H1 (cell line): ENCODE measurements at regions not wholly inside any gene's neighbourhood (a gene's known extent, or its start where the extent isn't known, plus 50 kb on each side); places are given as distances from the start of the nearest gene placed in this dataset.

ENCODE experiments used
- CTCF ChIA-PET: fragments of 300-600 bp; sonication (Branson Sonifier 250); formaldehyde crosslinking; loops from one replicate; lab custom pipeline; 2021; ENCODE audit not compliant: partially characterized antibody; lab: Charles Lee
- POLR2A ChIA-PET: fragments of 300-600 bp; sonication (Branson Sonifier 250); formaldehyde crosslinking; loops from one replicate; lab custom pipeline; 2021; ENCODE audit warnings: inconsistent platforms; ENCODE audit not compliant: partially characterized antibody; lab: Charles Lee
- DNase-seq, 2 experiments: peaks; one replicate each; pipeline versions ENCODE4 v3.0.0 to v3.0.0-alpha.2; 2010 to 2022; ENCODE audit warnings: low spot score in 2 of 2, low read depth in 1 of 2, mixed read lengths in 1 of 2
- FAIRE-seq: peaks from 2 replicates; lab custom pipeline; 2011; peaks lifted over from hg19 to GRCh38; lab: Jason Lieb, UNC
- H2AFZ ChIP-seq: 2 replicates; pipeline ENCODE4 v1.8.1; 2012; ENCODE audit warnings: low read length, inconsistent platforms
- H2AK5ac ChIP-seq: 2 replicates; pipeline ENCODE4 v1.6.1; 2013; ENCODE audit warnings: low read depth, low read length
- H2BK120ac ChIP-seq: replicated peaks from 2 replicates; pipeline ENCODE3; 2013; ENCODE audit warnings: low read depth, low read length, inconsistent platforms
- H2BK12ac ChIP-seq: 2 replicates; pipeline ENCODE4 v1.6.1; 2013; ENCODE audit warnings: low read depth, low read length
- H2BK15ac ChIP-seq: 2 replicates; pipeline ENCODE4 v1.6.1; 2013; ENCODE audit warnings: low read length
- H2BK20ac ChIP-seq: 2 replicates; pipeline ENCODE4 v1.6.1; 2013; ENCODE audit warnings: low read length
- H2BK5ac ChIP-seq: 2 replicates; pipeline ENCODE4 v1.6.1; 2013; ENCODE audit warnings: low read depth, low read length
- H3K14ac ChIP-seq: 2 replicates; pipeline ENCODE4 v1.6.1; 2013; ENCODE audit warnings: inconsistent platforms; ENCODE audit not compliant: insufficient read length
- H3K18ac ChIP-seq: 2 replicates; pipeline ENCODE4 v1.6.1; 2013; ENCODE audit warnings: low read length; ENCODE audit errors: extremely low read depth
- H3K23ac ChIP-seq: 2 replicates; pipeline ENCODE4 v1.6.1; 2013; ENCODE audit warnings: inconsistent platforms; ENCODE audit not compliant: insufficient read length
- H3K23me2 ChIP-seq: 2 replicates; pipeline ENCODE4 v1.6.1; 2013; ENCODE audit warnings: low read depth, low read length
- H3K27ac ChIP-seq: 2 replicates; pipeline ENCODE4 v1.6.1; 2011; ENCODE audit warnings: low read depth, low read length, inconsistent platforms
- H3K27me3 ChIP-seq, 4 experiments: replicated peaks in 1 of 4; 1 replicate in 1 of 4; 2 replicates in 3 of 4; pipeline versions ENCODE4 v1.6.1 to v1.8.1; 2011 to 2013; ENCODE audit warnings: low read length in 3 of 4, mild to moderate bottlenecking in 3 of 4, inconsistent platforms in 2 of 4, mixed read lengths in 2 of 4, moderate library complexity in 1 of 4; ENCODE audit not compliant: control insufficient read depth in 3 of 4, insufficient read depth in 3 of 4; ENCODE audit errors: extremely low read depth in 1 of 4
- H3K36me3 ChIP-seq, 4 experiments: 2 replicates each; pipeline versions ENCODE4 v1.6.1 to v1.8.1; 2011 to 2013; ENCODE audit warnings: mild to moderate bottlenecking in 4 of 4, low read length in 3 of 4, moderate library complexity in 2 of 4, control low read depth in 1 of 4, inconsistent platforms in 1 of 4; ENCODE audit not compliant: insufficient read depth in 4 of 4, control insufficient read depth in 2 of 4
- H3K4ac ChIP-seq: replicated peaks from 2 replicates; pipeline ENCODE3; 2013; ENCODE audit warnings: low read length, low read depth, mixed read lengths, inconsistent platforms; ENCODE audit not compliant: insufficient read length
- H3K4me1 ChIP-seq, 4 experiments: replicated peaks in 1 of 4; 1 replicate in 1 of 4; 2 replicates in 3 of 4; pipeline versions ENCODE4 v1.6.1 to v1.8.1; 2011 to 2013; ENCODE audit warnings: low read length in 3 of 4, inconsistent platforms in 2 of 4, mixed read lengths in 1 of 4; ENCODE audit not compliant: insufficient read depth in 4 of 4, control insufficient read depth in 3 of 4
- H3K4me2 ChIP-seq, 2 experiments: 2 replicates each; pipeline versions ENCODE4 v1.6.1 to v1.8.1; 2011 to 2013; ENCODE audit warnings: low read depth in 2 of 2, low read length in 2 of 2, control low read depth in 1 of 2, inconsistent platforms in 1 of 2, mild to moderate bottlenecking in 1 of 2; ENCODE audit not compliant: insufficient read depth in 1 of 2
- H3K4me3 ChIP-seq, 4 experiments: fragments of 200-600, 300-600 bp in 1 of 4; sonication (generic), shearing (Covaris generic), sonication (Bioruptor Twin) in 1 of 4; 2 replicates each; pipeline versions ENCODE4 v1.5.1 to v1.8.1; 2011 to 2016; ENCODE audit warnings: low read length in 4 of 4, low read depth in 3 of 4, control low read depth in 2 of 4, inconsistent platforms in 2 of 4, mild to moderate bottlenecking in 2 of 4, mixed read lengths in 1 of 4, moderate library complexity in 1 of 4; ENCODE audit not compliant: insufficient read depth in 2 of 4; ENCODE audit errors: extremely low read depth in 1 of 4
- H3K56ac ChIP-seq: replicated peaks from 2 replicates; pipeline ENCODE3; 2013; ENCODE audit warnings: low read depth, mild to moderate bottlenecking, mixed read lengths, low read length, inconsistent platforms; ENCODE audit not compliant: insufficient read length
- H3K79me1 ChIP-seq: 2 replicates; pipeline ENCODE4 v1.6.1; 2013; ENCODE audit warnings: low read depth, low read length, control low read depth
- H3K79me2 ChIP-seq, 2 experiments: 2 replicates each; pipeline versions ENCODE4 v1.6.1 to v1.8.1; 2012 to 2013; ENCODE audit warnings: low read length in 2 of 2, mild to moderate bottlenecking in 2 of 2, inconsistent platforms in 1 of 2; ENCODE audit not compliant: insufficient read depth in 2 of 2, control insufficient read depth in 1 of 2
- H3K9ac ChIP-seq, 4 experiments: replicated peaks in 1 of 4; 1 replicate in 1 of 4; 2 replicates in 3 of 4; pipeline versions ENCODE4 v1.6.1 to v1.8.1; 2011 to 2013; ENCODE audit warnings: low read depth in 3 of 4, low read length in 3 of 4, control low read depth in 2 of 4, mild to moderate bottlenecking in 2 of 4, moderate library complexity in 2 of 4, inconsistent platforms in 1 of 4; ENCODE audit errors: extremely low read depth in 1 of 4
- H3K9me3 ChIP-seq, 2 experiments: 2 replicates each; pipeline versions ENCODE4 v1.6.1 to v1.8.1; 2012 to 2013; ENCODE audit warnings: mild to moderate bottlenecking in 2 of 2, moderate library complexity in 2 of 2, control low read depth in 1 of 2, inconsistent platforms in 1 of 2, low read depth in 1 of 2, low read length in 1 of 2, mixed read lengths in 1 of 2; ENCODE audit not compliant: insufficient read depth in 2 of 2
- H4K20me1 ChIP-seq, 2 experiments: replicated peaks in 1 of 2; 2 replicates each; pipeline versions ENCODE3 to v1.8.1; 2011 to 2013; ENCODE audit warnings: inconsistent platforms in 2 of 2, low read length in 2 of 2, mild to moderate bottlenecking in 1 of 2; ENCODE audit not compliant: insufficient read depth in 2 of 2, control insufficient read depth in 1 of 2
- H4K5ac ChIP-seq: 2 replicates; pipeline ENCODE4 v1.6.1; 2013; ENCODE audit warnings: low read length, low read depth, mixed read lengths, inconsistent platforms; ENCODE audit not compliant: insufficient read length
- H4K8ac ChIP-seq: 2 replicates; pipeline ENCODE4 v1.8.0; 2013; ENCODE audit warnings: mild to moderate bottlenecking, moderate library complexity, low read length, inconsistent platforms; ENCODE audit not compliant: insufficient read depth; ENCODE audit errors: extremely low read depth
- H4K91ac ChIP-seq: replicated peaks from 2 replicates; pipeline ENCODE3; 2013; ENCODE audit warnings: low read length, mixed read lengths, inconsistent platforms; ENCODE audit not compliant: insufficient read length
- HDAC2 ChIP-seq, 2 experiments: fragments of 300-600 bp in 1 of 2; sonication (generic) in 1 of 2; IDR thresholded peaks; 2 replicates each; pipeline ENCODE4 v1.6.1; 2011 to 2012; ENCODE audit warnings: low read depth in 2 of 2, low read length in 2 of 2, mild to moderate bottlenecking in 2 of 2, moderate library complexity in 2 of 2, borderline replicate concordance in 1 of 2, inconsistent platforms in 1 of 2
- WGBS, 2 experiments: shearing (Covaris generic) in 1 of 2; methylation state at CpG; one replicate each; pipeline versions ENCODE4 v1.1.6 to v1.1.7; 2013 to 2015; ENCODE audit warnings: low lambda C conversion rate in 2 of 2, mixed read lengths in 2 of 2, inconsistent platforms in 1 of 2, low coverage in 1 of 2, missing lambda C conversion rate in 1 of 2; ENCODE audit not compliant: insufficient replicate concordance in 2 of 2, insufficient coverage in 1 of 2, insufficient read length in 1 of 2; ENCODE audit errors: extremely low coverage in 1 of 2, missing lambda C conversion rate in 1 of 2; 5-methylcytosine and 5-hydroxymethylcytosine counted together

DNA sequence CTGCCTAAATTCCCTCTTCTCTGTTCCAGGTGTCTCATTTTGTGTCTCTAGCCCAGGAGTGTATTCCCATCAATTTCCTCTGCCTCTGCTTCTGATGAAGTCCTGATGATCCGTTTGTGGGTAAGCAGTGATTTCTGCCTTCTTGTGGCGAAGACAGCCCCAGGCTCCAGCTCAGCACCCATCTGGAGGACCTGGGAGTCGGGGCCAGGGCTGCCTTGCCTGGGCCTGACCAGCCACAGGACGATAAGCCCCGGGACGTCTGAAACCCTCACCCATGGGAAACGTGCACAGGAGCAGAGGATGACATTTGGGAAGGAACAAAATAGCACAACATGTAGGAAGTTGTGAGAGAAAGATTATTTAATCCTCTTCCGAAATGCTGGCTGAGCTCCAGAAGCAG, 206.9 kb downstream of the FBXO15 start:
- 90% methylated on average over 8 of the region's 8 CpGs; no CpG with 5 or more reads in 1 of the 2 experiments for WGBS, 2 experiments
- no peak overlapping the region for H4K5ac ChIP-seq

More for the DNA sequence above, 206.9 kb downstream of the FBXO15 start:
- Histone ChIP-seq H2AK5ac (no peak overlapping the region), H2BK120ac (no peak overlapping the region), H3K14ac (no peak overlapping the region), H4K91ac (no peak overlapping the region), H3K18ac (no peak overlapping the region), H3K4me3 (no peak overlapping the region), H2AFZ (no peak overlapping the region), H3K4ac (no peak overlapping the region), H4K8ac (no peak overlapping the region), H3K79me2 (no peaks in the 10 kb centered on the region), H3K79me1 (no peaks in the 10 kb centered on the region), H3K36me3 (no peaks in the 10 kb centered on the region)
- ChIA-PET CTCF (no interaction called here), POLR2A (no interaction called here)
- DNase-seq, result no peak
- FAIRE-seq, result no peak
- TF ChIP-seq HDAC2 (IDR thresholded peaks at IDR 0.05; ENCODE audit: borderline replicate concordance in 1 of 2, low read depth in 2 of 2, low read length in 2 of 2), result no peak
- TF ChIP-seq, all 59 proteins: peak for 0
- H2BK20ac ChIP-seq, result no peak overlapping the region
- no peaks in the 10 kb centered on the region for H3K4me1 ChIP-seq
- no peaks in the 10 kb centered on the region for H4K20me1 ChIP-seq
- H2BK15ac ChIP-seq, result no peak overlapping the region
- H3K56ac ChIP-seq, result no peak overlapping the region
- no peak overlapping the region for H3K23ac ChIP-seq
- no peak overlapping the region for H3K27ac ChIP-seq
- H3K4me2 ChIP-seq, result no peak overlapping the region
- no peak overlapping the region for H2BK12ac ChIP-seq
- no peaks in the 10 kb centered on the region for H3K9me3 ChIP-seq
- H3K27me3 ChIP-seq, result no peaks in the 10 kb centered on the region
- no peaks in the 10 kb centered on the region for H3K23me2 ChIP-seq
- H3K9ac ChIP-seq, result no peak overlapping the region
- no peak overlapping the region for H2BK5ac ChIP-seq
